MV-4-11 (cell line): ENCODE measurements at regions not wholly inside any gene's neighbourhood (a gene's known extent, or its start where the extent isn't known, plus 50 kb on each side); places are given as distances from the start of the nearest gene placed in this dataset.

Experiments used
- DNase-seq: peaks from one replicate; lab custom pipeline; 2025; lab: John Stamatoyannopoulos, UW

DNA sequence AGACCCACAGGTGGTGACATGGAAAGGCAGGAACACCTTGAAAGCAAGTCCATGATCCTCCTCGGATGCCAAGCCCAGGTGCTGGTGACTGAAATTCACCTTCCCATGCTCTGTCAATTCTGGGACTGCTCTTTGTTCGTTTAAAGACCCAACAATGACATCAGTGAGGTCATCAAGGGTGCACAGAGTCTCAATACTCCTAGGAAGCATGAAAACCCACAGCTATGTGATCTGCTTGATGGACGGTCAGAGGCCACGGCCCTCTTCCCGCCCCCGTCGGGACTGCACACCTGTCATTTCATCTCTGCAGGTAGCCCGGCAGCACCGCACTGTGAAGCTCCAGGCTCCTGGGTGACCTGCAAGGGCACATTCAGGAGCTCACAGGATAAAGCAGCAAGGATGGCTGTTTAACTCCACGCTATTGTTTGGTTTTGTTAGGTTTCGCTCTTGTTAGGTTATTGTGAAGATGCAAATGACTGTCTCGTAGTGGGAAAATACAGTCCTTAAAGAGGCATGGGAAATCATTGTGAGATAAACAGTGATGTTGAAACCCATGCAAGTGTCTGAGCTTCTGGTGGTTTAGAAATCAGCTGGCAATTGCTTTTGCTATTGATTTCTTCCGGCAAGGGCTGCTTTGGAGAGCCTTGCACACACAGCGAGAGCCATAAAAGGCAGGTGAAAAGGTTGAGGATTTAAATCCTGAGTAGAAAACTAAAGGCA, 124.8 kb upstream of the AJAP1 start:
- no peak for DNase-seq

DNA sequence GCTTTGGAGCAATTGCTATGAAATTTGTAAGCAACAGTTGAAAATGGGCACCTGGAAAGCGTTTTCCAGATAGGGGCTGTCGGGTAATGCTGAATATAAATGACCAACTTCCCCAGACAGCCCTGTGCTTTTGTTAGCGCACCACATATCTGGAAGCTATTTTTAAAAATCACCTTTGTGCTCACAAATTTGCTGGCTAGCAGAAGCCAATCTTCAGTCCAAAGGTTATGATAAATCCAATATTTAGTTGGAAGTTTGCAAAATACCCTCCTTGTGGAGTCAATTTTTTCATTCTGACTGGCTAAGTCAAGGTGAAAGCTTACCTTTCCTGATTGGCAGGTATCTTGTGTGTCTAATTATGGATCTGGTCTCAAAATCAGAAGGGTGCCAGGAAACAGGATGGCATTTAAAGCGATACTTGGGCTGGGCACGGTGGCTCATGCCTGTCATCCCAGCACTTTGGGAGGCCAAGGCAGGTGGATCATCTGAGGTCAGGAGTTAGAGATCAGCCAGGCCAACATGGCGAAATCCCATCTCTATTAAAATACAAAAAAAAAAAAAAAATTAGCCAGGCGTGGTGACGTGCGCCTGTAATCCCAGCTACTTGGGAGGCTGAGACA, 124.1 kb upstream of the AJAP1 start:
- no peak for DNase-seq

DNA sequence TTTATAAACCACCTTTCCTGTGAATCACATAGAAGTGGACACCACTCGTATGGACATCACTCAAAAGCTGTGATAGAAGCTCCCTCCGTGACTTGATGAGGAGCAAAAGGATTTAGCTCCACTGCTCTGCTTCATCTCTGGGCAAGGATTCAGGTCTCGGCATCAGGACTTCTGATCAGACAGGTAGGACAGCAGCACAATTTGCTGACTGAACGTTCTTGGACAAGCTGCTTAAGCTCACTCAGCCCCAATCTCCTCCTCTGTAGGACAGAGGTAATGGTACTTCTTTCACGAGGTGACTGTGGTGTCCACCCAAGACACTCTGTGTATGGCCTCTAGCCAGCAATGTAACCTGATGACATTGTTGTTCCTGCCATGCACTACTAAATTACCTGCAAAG, 122.6 kb upstream of the AJAP1 start:
- DNase-seq = no peak

DNA sequence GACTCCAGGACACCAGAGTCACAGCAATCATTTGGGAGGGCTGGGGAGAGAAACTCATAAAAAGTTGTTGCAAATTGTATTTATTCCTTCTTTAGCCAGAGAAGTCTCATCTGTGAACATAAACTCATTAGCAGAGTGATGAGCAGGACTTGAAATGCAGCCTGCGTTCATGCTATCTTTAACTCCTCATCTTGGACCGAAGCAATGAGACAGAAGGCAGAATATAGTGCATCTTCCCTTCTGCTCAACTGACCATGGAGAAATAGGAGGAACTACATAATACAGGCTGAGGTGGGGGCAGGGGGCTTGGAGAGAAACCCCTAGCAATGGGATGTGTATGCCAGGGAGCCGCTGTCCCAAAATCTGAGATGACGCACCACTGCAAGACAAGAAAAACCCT, 121.8 kb upstream of the AJAP1 start:
- no peak for DNase-seq

DNA sequence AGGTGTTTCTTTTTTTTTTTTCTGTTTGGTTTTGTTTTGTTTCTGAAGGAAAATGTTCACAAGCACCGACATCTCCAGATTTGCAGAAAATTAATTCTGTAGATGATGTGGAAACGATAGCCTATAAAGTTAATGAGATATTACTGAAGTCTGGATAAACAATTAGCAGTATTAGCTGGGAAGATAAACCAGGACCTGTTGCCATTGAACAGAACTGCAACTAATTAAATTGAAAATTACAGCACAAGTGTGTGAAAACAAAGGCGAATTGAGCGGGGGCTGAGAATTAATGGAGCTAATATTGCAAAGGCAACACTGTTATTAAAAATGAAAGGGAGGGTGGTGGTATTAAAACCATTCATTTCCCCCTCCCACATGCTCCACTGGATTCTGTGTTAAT, 107.5 kb upstream of the AJAP1 start:
- no peak for DNase-seq

DNA sequence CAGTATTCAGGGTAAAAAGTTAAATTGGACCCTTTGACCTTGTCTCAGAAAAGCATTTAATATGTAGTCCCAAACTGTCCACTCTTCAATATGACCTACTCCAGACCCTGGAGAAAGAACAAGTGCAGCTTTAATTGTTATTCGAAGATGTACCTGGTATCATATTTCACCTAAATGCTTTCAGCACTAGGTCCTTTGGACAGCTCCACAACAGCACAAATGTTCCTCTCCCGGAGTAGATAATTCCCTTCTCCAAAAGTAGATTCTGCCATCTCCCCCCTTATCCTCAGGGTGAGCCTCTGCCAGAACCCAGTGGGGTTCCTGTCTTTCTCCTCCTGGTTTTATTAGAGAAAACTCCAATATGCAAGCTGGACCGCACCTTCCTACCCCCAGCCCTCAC, 104.5 kb upstream of the AJAP1 start:
- DNase-seq = no peak

DNA sequence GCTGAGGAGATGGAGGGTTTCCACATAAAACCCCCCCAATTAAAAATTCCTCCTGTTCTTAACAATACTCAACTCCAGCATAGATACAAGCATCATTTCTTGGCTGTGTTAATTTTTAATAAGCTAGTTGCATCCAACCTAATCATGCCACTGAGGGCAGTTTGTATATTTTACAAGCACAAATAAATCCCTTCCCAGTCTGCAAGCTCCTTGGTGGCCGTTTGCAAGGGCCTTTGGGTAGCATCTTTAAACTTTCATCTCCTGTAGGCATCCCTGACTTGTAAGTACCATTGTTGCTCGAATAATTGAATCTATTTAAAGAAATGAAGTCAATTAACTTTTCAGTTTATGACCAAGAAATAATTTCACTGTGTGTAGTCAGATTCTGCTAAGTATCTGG, 103.5 kb upstream of the AJAP1 start:
- DNase-seq = no peak

DNA sequence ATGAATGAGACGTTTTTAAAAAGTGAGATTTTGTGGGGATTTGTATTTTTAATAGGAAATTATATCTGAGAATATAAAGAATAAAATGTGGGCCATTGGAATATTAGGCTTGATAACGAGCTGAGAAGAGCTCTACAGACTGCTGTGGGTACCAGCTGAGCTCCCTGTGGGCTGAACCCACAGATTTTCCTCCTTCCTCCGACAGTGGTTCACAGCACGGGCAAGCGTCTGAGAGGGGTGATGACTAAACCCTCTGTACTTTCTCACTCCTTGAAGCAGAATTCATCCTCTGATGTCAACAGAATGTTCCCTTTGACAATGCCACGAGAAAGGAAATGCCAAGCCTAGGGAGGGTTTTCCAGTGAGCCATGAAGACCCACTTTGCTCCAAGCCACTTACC, 102.7 kb upstream of the AJAP1 start:
- DNase-seq = no peak

DNA sequence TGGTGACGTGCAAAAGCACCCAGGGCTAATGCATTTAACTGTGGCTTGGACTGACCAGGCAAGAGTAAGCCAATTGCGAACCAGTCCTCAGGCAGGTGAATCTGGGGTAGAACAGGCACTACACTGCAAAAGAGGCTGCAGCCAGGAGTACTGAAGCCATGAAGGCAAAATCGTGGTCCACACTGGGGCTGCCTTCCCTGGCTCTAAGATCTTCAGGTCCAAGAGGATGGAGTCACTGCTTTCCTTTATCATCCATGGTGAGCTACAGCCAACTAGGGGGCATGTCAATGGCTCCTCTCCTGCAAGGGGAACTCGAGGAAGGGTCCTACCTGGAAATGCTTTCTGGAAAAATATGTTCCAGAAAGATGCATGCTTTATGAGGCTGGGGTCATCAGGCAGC, 100.6 kb upstream of the AJAP1 start:
- no peak for DNase-seq

DNA sequence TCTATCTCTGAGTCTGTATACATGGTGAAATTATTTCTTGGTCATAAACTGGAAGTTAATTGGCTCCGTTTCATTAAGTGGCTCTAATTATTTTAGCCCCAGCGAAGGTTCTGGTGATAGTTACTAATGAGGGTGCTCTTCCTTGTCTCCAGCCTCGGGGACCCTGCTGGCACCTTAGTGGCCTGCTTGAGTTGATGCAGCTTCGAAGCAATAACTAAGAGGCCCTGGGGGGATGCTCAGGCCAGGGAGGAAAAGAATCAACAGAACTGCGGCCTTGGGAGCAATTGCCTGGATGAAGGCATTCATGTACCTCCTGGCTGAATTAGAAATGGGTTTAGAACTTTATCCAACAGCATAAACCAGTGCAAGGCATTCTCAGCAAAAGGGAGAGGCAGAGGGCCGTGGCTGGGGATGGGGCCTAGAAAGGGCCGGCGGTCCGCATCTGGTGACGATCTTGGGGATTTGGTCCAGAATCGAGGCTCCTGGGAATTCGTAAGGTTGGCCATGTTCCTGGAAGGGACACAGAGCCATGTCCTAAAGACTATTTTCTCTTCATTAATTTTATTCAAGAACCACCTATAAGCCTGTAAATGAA, 100.0 kb upstream of the AJAP1 start:
- DNase-seq = no peak

DNA sequence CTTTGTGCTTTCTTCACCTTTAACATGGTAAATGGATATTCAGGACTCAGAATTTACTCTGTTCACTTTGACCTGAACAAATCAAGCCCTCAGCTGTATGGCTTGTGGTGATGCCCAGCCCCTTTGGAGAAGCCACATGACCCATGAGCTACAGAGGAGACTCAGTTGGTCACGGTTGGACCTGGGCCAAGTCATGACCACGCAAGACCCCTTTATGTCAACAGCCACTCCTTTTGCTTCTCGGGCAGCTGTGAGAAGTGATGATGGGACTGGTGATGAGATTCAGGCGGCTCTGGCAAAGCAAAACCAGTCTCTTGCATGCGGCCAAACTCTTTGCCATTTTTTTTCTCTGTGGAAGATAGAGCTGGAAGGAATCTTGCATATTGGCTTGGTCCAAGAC, 96.5 kb upstream of the AJAP1 start:
- no peak for DNase-seq

DNA sequence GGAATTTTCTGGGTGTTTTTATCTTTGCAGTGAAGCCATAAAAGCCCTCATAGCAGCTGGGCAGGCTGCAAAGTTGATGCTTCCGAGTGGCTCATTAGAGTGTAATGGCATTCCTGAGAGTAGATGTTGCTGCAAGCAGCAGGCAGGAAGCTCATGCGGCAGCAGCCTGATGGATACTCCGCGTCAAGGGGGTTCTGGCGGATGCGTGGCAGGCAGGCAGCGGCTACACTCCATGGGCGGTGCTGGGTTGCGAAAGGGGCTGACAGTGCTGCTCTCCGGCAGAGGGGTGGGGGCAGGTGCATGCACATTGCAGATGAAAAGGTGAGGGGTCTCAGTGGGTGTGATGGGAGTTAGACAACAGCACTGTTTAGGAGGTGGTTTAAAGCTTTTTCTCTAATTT, 93.2 kb upstream of the AJAP1 start:
- DNase-seq = no peak

DNA sequence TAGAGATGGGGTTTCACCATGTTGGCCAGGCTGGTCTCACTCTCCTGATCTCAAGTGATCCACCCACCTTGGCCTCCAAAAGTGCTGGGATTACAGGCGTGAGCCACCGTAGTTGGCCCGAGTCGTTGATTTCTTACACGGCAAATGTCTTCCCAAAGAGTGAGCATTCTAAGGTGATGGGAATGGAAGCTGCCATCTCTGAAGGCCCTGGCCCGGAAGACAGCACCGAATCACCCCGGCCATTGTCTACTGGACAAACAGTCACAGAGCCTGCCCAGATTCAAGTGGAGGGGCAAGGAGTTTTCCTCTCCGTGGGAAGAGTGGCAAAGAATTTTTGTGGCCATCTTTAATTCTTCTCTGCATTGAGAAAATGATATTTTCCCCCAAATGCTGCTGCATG, 92.1 kb upstream of the AJAP1 start:
- DNase-seq = no peak

DNA sequence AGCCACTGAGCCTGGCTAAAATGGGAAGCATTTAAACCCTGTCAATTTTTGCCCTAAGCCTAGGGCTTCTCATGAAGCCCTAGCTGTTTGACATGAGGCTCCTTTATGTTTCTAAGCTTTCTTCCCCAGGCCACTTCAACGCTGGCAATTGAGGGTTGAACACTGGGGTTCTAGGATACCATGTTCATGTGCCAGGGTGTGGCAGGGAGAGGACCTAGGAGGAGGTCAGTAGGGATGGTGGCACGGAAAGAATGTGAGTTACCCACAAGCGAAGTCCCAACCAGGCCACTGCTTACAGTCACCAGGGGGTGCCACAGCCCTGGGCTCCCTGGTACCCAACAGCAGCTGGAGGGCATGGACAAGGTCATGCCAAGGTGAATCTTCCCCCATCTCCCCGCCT, 90.8 kb upstream of the AJAP1 start:
- no peak for DNase-seq

DNA sequence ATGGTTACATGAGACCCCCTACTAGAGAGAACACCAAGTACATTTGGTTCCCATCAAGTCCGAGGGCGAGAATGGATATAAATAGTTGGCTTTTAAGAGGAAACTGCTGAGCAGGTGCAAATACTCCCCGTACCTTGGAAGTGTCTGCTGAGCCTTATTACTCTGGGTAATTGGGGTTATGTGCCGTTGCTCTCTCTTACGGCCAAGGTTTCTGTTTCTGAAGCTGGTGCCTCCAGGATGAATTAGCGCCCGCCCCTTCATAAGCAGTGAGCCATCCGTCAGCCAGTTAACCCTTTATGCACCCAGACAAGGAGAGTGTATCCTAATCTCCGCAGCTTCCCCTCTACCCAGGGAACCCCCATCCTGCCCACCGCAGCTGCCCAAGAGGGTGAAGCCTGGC, 90.4 kb upstream of the AJAP1 start:
- DNase-seq = no peak

DNA sequence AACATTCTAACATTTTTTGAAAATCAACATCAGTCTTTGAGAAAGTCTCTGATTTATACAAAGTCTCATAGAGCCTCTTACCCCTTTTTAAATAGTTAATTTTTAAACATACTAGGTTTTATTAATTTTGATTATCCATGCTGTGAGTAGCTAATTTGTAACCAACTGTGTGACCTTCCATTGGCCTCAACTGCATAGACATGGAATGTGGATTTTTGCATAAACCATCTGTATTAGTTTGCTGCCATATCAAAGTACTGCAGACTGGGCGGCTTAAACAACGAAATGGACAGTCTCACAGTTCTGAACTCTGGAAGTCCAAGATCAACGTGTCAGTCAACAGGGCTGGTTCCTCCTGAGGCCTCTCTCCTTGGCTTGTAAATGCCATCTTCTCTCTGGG, 89.2 kb upstream of the AJAP1 start:
- no peak for DNase-seq

DNA sequence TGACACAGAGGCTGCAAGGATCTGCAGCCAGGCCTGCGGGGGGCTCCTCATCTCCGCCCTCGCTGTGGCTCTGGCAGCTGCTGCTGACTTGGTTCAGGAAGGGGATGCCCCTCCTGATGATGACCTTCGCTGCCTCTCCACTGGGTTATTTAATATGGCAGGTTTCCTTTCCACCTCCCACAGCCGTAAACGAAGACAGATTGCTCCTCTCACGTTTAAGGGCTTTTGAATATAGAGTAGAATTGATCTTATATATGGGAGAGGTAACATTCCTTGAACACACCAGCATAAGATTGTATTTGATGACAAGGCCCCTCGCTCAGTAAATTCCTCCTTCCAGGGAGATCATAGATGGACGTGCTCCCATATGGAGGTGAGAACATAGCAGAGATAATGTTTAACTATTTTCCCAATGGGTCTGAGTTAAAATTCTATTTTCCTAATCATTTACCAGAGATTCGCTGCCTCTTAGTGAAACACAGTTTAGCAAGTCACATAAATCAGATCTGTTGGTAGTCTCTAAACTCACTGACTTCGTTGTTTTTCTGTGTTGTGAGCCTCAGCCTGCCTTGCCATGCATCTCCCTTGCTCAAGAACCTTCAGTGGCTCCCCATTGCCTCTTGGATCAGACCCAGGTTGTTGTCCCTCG, 88.5 kb upstream of the AJAP1 start:
- no peak for DNase-seq

DNA sequence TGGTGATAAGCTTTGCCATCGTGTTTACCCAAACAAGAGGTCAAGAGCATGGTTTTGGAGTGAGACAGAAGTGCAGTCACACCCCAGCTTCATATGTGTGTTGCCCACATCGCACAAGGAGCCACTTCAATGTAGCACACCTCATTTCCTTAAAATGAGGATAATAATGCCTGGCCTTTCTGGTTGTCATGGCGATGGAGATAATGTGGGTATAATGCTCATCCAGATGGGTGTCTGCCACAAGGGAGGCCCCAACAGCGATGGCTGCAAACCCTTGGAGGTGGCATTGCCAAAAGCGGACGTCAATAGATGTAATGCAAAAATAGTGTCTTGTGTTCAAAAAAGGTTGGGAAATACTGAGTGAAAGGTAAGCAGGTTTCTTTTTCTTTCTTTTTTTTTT, 83.1 kb upstream of the AJAP1 start:
- DNase-seq = no peak

DNA sequence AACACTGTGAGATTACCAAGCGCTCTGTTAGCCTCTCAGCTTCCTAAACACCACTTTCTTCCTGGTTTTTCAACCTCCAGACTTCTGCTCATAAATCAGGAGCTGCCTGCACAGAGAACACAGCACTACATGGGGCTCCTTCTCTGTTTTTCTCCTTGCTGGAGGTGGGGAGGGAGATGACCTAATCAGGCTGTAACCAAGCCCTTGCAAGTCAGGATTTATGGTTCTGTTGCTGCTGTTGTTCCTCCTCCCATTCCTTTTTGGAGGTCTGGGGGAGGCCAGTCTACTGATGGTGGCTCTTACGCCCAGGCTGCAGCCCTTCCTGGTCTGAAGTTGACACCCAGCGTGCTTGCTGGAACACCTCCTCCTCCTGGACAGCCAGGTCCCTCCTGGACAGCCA, 80.9 kb upstream of the AJAP1 start:
- no peak for DNase-seq

DNA sequence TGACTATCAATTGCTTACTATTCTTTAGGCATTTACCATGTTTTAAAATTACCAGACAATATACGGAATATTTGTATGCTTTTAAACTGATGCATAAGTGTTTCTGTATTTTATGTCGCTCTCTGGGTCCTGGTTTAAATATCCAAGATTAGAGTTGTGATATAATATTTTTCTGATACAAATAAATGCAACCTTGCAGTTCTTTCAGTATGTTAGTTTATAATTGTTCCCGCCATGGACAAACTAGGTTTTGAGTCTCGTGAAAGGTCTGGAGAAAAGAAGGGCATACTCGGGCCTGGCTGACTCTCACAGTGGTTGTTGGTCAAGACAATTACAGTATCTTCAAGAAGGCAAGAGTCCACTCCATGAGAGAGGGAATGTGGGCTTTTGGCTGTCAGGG, 72.6 kb upstream of the AJAP1 start:
- no peak for DNase-seq

DNA sequence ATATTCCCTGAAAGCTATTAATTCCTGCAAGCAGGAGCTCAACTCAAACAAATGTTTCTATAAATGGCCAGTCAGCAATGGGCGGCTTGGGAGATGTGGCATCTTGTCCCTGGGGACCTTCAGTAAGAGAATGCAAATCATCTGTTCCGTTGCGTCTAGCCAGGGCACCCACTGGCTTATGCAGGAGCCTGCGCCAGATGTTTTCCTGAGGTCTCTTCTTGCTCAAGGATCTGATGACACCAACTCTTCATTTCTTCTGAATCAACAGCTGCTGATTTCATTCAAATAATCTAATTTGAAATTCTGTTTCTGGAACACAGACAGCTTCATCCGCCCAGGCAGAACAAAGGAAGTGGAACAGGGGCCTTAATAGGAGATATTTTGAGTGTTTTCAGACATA, 70.0 kb upstream of the AJAP1 start:
- no peak for DNase-seq

DNA sequence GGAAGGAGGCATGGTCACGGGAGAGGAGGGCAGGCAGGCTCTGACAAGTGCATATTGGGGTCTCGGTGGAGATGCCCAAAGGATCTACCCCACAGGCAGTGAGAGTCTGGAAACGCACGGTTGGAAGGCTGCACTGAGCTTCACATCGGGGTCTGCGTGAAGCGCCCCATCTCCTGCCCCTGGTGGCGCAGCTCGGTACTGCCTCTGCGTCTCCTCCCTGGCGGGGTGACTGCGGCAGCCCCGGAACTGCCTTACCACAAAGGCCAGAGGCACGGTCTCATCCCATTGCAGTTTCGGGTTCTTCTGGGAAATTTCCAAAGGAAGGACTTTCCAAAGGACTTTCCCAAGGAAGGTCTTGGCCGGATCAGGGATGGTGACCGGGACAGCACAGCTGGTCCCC, 69.2 kb upstream of the AJAP1 start:
- no peak for DNase-seq

DNA sequence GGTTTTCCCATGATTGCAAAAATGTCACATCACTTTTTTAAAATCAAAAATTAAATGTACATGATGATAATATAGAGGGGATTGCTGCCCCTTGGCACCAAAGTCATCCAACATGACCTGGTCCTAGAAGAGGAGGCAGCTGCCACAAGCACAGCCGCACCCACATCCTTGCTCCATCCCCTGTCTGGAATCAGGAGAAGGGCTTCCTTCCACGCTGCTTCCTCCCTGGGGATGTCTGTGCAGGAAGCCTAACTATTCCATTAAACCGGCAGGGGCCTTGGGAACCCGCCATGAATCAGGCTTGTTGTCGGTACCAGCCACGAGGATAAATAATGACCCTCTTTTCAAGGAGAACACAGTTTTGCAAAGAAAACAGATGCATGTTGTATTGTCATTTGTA, 68.7 kb upstream of the AJAP1 start:
- DNase-seq = no peak
